ENCODE measurements at regions not wholly inside any gene's neighbourhood (a gene's known extent, or its start where the extent isn't known, plus 50 kb on each side); places are given as distances from the start of the nearest gene placed in this dataset.

GRCh38 chr3:184511741-184512140 is 49.8 kb upstream of the EPHB3 start (continued):
- no peak for TF ChIP-seq PBX3 (IDR thresholded peaks at IDR 0.05)
- TF ChIP-seq ELK1 (IDR thresholded peaks at IDR 0.05; ENCODE audit: low read depth, low read length) = no peak
- no peak for TF ChIP-seq RAD21 (conservative IDR thresholded peaks at IDR 0.05 in 1 of 2, IDR thresholded peaks at IDR 0.05 in 1 of 2)
- TF ChIP-seq KDM1A (IDR thresholded peaks at IDR 0.05; ENCODE audit: low read depth) = no peak
- no peak for TF ChIP-seq EHF (CRISPR knock-in tag; IDR thresholded peaks at IDR 0.05)
- TF ChIP-seq CBX2 (IDR thresholded peaks at IDR 0.05; ENCODE audit: borderline replicate concordance, low read depth) = no peak
